Loucy (cell line): ENCODE measurements at regions not wholly inside any gene's neighbourhood (a gene's known extent, or its start where the extent isn't known, plus 50 kb on each side); places are given as distances from the start of the nearest gene placed in this dataset.

ENCODE experiments used
- H2AFZ ChIP-seq: fragments of 200-600 bp; sonication (generic); 2 replicates; pipeline ENCODE4 v1.6.0; 2016; ENCODE audit warnings: antibody characterized with exemption, mild to moderate bottlenecking, low read length, moderate library complexity
- H3F3A ChIP-seq: fragments of 200-600 bp; 2 replicates; pipeline ENCODE4 v1.6.0; 2016; ENCODE audit warnings: antibody characterized with exemption, low read depth, mild to moderate bottlenecking
- H3K27me3 ChIP-seq: fragments of 200-600 bp; sonication (generic); 2 replicates; pipeline ENCODE4 v1.6.1; 2014; ENCODE audit warnings: low read length, mild to moderate bottlenecking; ENCODE audit not compliant: insufficient read depth, poor library complexity, severe bottlenecking
- H3K36me3 ChIP-seq: fragments of 200-600 bp; sonication (generic); 2 replicates; pipeline ENCODE4 v1.6.1; 2016; ENCODE audit warnings: low read length; ENCODE audit not compliant: insufficient read depth
- H3K4me1 ChIP-seq: fragments of 200-600 bp; sonication (generic); 2 replicates; pipeline ENCODE4 v1.5.1; 2014; ENCODE audit warnings: low read length, mild to moderate bottlenecking; ENCODE audit not compliant: insufficient read depth, poor library complexity, severe bottlenecking
- H3K4me2 ChIP-seq: fragments of 200-600 bp; sonication (generic); 2 replicates; pipeline ENCODE4 v1.6.0; 2014; ENCODE audit warnings: antibody characterized with exemption, low read length, low read depth, mild to moderate bottlenecking; ENCODE audit not compliant: poor library complexity, severe bottlenecking
- H3K4me3 ChIP-seq: fragments of 200-600 bp; sonication (generic); 2 replicates; pipeline ENCODE4 v1.5.1; 2014; ENCODE audit warnings: low read length, mild to moderate bottlenecking, mixed read lengths; ENCODE audit not compliant: poor library complexity, severe bottlenecking
- H3K79me2 ChIP-seq: fragments of 200-600 bp; sonication (generic); 2 replicates; pipeline ENCODE4 v1.6.1; 2014; ENCODE audit warnings: low read length; ENCODE audit not compliant: insufficient read depth
- H3K9ac ChIP-seq: fragments of 200-600 bp; sonication (generic); 2 replicates; pipeline ENCODE4 v1.6.0; 2014; ENCODE audit warnings: mild to moderate bottlenecking, low read depth, low read length, moderate library complexity; ENCODE audit not compliant: poor library complexity, severe bottlenecking
- H3K9me2 ChIP-seq: fragments of 200-600 bp; sonication (generic); replicated peaks from 2 replicates; pipeline ENCODE4 v1.6.1; 2016; ENCODE audit warnings: low read depth, low read length, mixed read lengths
- H3K9me3 ChIP-seq: fragments of 200-600 bp; sonication (generic); 2 replicates; pipeline ENCODE4 v1.6.1; 2014; ENCODE audit warnings: mild to moderate bottlenecking, antibody characterized with exemption, low read length, low read depth; ENCODE audit not compliant: insufficient read depth
- H4K20me1 ChIP-seq: fragments of 200-600 bp; sonication (generic); 2 replicates; pipeline ENCODE4 v1.6.0; 2014; ENCODE audit warnings: antibody characterized with exemption, low read length, mild to moderate bottlenecking; ENCODE audit not compliant: insufficient read depth, poor library complexity, severe bottlenecking
- CTCF ChIP-seq: fragments of 200-600 bp; sonication (generic); conservative IDR thresholded peaks from 2 replicates; pipeline ENCODE4 v1.5.1; 2014; ENCODE audit warnings: mild to moderate bottlenecking, antibody characterized with exemption, low read length
- EZH2phosphoT487 ChIP-seq: fragments of 200-600 bp; IDR thresholded peaks from 2 replicates; pipeline ENCODE4 v1.6.1; 2018; ENCODE audit warnings: antibody characterized with exemption, mild to moderate bottlenecking, moderate library complexity, borderline replicate concordance

- no peaks in the 10 kb centered on the region for H3K79me2 ChIP-seq
- no peak for TF ChIP-seq CTCF
- TF ChIP-seq EZH2phosphoT487: no peak
- no peaks in the 10 kb centered on the region for H3K36me3 ChIP-seq
- H2AFZ ChIP-seq: no peak overlapping the region
- H3F3A ChIP-seq: no peaks in the 10 kb centered on the region
- no peaks in the 10 kb centered on the region for H3K9me3 ChIP-seq
- H3K27me3 ChIP-seq: no peaks in the 10 kb centered on the region
- no peak overlapping the region for H3K9ac ChIP-seq
- no peaks in the 10 kb centered on the region for H3K4me1 ChIP-seq
- H4K20me1 ChIP-seq: no peaks in the 10 kb centered on the region
- H3K9me2 ChIP-seq: no peaks in the 10 kb centered on the region; the same call in 1 of the 2 replicates
- no peak overlapping the region for H3K4me2 ChIP-seq
- no peak overlapping the region for H3K4me3 ChIP-seq
These were observed 463.2 kb downstream of the CDH2 start for GRCh38 chr18:27713738-27714095.

GRCh38 chr18:27713037-27713737, 463.7 kb downstream of the CDH2 start:
- H3K9me3 ChIP-seq: no peaks in the 10 kb centered on the region
- H3K4me1 ChIP-seq: no peaks in the 10 kb centered on the region
- H3K79me2 ChIP-seq: no peaks in the 10 kb centered on the region
- no peaks in the 10 kb centered on the region for H3K27me3 ChIP-seq
- H3K9ac ChIP-seq: no peak overlapping the region
- H4K20me1 ChIP-seq: no peaks in the 10 kb centered on the region
- no peak overlapping the region for H3K4me2 ChIP-seq
- no peaks in the 10 kb centered on the region for H3K36me3 ChIP-seq
- no peaks in the 10 kb centered on the region for H3F3A ChIP-seq
- H2AFZ ChIP-seq: no peak overlapping the region
- H3K4me3 ChIP-seq: no peak overlapping the region
- TF ChIP-seq EZH2phosphoT487: no peak
- no peak for TF ChIP-seq CTCF
- no peaks in the 10 kb centered on the region; the same call in 1 of the 2 replicates for H3K9me2 ChIP-seq

- H3K9me3 ChIP-seq: no peaks in the 10 kb centered on the region
- no peak overlapping the region for H3K4me2 ChIP-seq
- no peaks in the 10 kb centered on the region for H3F3A ChIP-seq
- no peaks in the 10 kb centered on the region for H3K79me2 ChIP-seq
- no peaks in the 10 kb centered on the region; the same call in 1 of the 2 replicates for H3K9me2 ChIP-seq
- TF ChIP-seq CTCF (no peak), EZH2phosphoT487 (no peak)
- no peaks in the 10 kb centered on the region for H3K36me3 ChIP-seq
- H4K20me1 ChIP-seq: no peaks in the 10 kb centered on the region
- no peaks in the 10 kb centered on the region for H3K27me3 ChIP-seq
- H2AFZ ChIP-seq: no peak overlapping the region
- no peak overlapping the region for H3K4me3 ChIP-seq
- no peaks in the 10 kb centered on the region for H3K4me1 ChIP-seq
- H3K9ac ChIP-seq: no peak overlapping the region
These were observed 464.9 kb downstream of the CDH2 start for GRCh38 chr18:27712066-27712465.
